ENCODE measurements at regions not wholly inside any gene's neighbourhood (a gene's known extent, or its start where the extent isn't known, plus 50 kb on each side); places are given as distances from the start of the nearest gene placed in this dataset.
A peak's percentile ranks its signal among the peaks of the same experiment; 100 is the strongest.

DNA sequence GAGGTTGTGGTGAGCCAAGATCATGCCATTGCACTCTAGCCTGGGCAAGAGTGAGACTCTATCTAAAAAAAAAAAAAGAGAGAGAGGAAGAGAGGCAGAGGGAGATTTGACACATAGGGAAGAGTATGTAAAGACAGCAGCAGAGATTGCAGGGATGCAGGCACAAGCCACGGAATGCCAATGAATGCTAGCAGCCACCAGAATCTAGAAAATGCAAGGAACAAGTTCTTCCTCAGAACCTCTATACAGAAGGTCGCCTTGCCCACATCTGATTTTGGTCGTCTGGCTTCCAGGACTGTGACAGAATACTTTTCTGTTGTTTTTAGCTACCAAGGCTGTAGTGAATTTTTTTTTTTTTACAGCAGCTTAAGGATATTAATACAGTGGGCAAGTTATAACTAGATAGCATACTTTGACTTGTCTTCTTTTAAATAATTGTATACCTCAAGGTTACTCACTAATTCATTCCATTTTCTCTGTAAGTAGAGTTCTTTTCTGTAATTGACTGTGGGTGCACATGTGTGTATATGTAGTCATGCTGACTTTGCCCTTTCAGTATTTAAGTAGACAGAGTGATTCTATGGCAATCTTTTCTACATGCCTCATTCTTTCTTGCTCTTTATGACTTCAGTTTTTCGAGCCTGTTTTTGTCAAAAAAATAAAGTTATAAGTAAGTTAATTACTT is 402.2 kb downstream of the GJA1 start:
- DNase-seq: no peak

DNA sequence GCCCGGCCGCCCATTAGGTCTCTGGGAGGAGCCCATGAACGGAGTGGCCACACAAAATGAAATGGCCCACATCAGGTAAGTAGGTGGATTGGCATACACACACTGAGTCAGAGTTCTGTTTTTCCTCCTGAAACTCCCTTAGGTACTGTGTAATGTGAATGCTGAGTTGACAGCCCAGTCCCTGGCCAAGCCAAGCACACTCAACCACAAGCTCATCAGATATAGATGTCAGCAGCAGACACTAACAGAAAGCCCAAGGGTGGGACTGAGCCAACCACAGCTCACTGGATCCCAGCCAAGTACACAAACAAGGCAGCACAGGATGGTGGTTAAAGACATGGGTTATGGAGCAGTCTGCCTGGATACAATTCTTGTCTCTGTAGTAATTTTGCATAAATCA is 403.4 kb downstream of the GJA1 start:
- no peak for DNase-seq

DNA sequence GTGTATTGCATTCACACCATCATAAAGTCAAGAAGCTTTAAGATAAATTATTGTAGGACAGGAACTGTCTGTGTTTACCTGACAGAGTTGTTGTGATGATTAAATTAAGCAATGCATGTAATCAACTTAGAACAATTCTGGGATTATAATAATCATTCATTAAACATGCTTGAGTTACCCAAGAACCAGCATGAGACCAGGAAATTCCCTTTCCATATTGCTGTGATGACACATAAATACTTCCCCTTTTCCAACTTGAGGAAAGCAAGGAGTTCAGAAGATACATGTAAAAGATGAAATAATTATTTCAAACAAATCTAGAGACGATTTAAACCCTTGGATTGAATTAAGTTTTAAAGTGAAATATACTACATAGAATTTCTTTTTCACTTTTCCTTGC is 404.4 kb downstream of the GJA1 start:
- DNase-seq: peak; percentile 49

DNA sequence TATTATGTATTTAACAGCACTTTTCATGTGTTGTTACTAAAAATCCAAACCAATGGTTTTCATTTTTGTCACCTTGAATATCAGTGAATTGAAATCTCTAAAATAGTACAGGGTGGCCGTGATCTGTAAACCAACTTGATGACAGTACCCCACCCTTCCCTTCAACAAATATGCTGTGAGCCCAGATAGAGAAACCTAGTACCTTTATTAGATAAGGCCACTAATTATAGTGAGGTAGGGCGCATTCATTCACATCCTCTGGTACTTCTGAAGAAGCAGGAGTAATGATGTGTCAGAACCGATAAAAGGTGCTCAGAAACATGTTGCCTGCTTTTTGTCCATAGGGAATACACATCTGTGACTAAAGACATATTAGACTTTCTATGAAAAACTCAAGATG is 409.5 kb downstream of the GJA1 start:
- no peak for DNase-seq

DNA sequence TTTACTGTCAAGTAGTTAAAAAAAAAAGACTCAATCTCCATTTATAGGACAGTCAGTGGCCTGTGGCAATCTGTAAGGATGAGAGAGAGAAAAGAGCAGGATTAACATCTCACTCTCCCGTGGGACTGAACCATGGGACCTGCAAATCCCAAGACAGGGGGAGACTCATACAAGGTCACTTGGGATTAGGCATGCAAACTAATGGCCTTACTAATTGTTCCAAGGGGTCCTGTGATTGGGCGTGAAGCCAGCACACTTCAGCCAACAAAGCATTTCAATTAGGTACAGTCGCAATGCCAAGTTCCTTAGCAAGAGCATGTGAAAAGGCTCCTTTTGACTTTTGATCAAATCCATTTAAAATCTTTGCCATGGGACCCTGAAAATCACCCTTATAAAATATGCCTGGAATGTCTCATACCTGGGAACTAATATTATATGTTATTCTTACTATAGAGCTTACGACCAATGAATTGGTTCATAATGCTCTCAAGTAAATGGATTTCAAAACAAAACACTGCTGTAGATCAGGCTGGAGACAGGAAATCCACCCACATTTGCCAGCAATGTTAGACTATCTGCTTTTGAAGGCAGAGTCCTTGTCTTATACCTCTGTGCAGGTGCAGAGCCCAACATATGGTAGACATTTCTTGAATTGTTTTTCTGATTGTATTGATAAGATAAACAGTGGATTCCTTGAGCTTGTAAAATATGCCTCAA is 412.5 kb downstream of the GJA1 start:
- DNase-seq: no peak

DNA sequence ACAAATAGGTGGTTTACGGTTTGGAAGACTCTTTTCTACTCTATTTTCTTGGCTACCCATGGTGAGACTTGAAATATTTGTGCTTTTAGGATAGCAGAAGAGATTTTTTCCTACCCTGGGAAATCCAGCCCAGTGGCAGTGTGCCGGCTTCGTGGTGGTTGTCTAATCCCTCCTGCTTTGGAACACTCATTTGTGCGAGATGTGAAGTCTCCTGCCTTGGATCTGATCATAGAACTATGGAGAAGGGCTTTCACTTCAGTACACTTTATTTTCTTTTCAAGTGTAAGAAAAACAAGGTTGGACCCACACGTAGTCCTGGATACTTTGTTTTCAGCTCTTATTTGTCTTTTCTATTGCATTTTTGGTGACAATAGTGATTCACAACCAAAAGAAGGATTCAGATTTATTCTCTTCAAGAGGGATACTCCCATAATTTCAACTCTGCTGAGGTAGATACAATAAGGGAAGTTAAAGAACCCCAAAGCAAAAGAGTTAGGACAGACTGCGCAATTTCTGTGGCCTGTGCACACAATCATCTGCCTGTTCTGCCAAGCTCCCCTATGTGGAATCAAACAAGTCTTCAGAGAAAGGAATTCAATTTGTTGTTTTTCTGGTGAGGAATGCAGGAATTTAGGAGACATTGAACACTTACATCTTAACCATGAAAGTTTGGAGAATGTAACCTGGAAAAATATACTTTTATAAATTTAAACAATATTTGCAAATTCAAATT is 413.2 kb downstream of the GJA1 start:
- no peak for DNase-seq

DNA sequence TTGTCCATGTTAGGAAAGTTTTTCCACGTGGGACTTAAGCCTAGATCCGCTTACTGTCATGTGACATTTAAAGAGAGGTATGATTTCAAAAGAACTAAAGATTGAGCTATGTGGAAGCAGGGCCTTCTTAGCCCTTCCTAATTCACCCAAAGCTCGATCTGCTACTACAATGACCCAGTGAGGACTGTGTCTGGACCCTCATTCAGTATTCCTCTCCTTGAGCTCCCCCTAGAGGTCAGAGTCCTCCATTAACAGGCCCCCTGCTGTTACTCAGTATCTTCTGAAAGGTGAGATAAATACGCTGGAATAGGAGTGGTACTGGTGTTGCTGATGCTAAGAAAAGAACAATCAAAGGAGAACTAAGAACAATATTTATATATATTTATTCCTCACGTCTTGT is 414.0 kb downstream of the GJA1 start:
- DNase-seq: peak; percentile 64

DNA sequence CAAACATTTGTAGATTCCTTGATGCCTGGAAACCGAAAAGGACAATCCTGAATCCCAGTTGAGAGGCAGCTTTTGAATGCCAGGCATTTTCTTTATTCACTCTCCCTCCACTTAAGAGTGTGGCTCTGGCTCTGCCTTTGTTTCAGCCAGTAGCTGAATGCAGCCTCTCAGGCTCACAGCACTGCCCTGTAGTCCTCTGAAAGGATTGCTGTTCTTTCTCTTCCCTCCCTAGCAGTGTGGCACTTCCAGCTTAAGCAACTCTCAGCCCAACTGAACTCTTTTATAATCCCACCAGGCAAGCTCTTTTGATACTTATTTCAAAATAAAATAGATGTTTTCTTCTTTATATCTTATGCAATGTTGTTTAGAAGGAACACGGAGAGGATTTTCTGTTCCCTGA is 415.6 kb downstream of the GJA1 start:
- DNase-seq: no peak

DNA sequence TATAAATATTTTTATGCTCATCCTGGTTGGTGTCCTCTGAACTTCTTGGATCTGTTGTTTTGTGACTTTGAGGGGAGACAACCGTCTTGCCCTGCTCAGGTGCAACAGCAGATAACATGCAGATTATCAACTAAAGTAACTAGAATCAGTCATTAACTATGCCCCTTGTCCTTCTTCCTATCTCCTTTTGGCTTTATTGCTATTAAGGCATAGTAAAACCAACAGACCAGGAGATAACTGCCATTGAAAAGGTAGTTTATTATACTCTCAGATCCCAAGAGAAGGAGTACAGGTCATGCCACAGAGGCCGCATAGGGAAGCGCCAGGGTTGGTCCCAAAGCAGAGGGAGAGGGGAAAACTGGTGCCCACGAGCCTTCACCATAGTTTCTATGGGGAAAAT is 418.2 kb downstream of the GJA1 start:
- no peak for DNase-seq

DNA sequence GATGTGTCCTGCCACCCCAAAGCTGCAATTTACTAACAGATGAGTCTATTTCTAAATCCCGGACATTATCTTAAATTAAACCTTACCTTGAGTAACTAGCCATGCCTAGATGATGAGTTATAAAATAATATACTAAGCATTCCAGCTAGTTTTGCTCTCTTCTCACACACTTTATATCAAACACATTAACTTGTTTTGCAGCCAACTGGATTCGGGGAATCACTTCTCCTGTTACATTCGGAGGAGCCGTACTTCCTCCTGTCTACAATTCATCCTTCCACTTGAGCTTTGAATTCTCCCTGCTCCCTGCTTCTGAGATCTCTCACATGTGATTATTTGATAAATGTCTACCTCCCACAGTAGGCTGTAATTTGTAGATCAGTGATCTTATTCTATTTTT is 420.1 kb downstream of the GJA1 start:
- DNase-seq: no peak

DNA sequence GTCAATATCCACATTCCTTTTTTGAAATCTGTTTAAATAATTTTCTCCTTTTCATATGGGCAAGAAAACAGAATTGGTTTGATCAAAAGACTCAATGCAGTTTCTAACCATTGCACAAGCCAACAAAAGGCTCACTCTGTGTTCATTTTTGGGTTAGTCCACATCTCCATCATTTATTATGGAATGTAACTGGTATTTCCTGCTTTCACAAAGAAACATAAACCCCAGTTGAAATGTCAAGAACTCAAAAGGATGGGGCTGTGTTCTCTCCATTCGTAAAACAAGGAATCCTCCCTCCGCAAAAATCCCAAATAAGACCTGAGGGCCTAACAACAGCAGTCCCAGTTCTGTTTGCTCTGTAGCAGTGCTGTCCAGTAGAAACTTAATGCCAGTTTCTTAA is 420.9 kb downstream of the GJA1 start:
- DNase-seq: no peak

DNA sequence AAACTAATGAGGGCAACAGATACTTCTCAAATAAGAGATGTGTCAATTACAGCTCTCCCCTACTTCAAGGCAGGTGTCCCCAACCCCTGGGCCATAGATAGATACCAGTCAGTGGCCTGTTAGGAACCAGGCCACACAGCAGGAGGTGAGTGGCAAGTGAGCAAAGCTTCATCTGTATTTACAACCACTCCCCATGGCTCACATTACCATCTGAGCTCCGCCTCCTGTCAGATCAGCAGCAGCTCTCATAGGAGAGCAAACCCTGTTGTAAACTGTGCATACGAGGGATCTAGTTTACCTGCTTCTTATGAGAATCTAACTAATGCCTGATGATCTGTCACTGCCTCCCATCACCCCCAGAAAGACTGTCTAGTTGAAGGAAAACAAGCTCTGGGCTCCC is 422.1 kb downstream of the GJA1 start:
- DNase-seq: no peak

DNA sequence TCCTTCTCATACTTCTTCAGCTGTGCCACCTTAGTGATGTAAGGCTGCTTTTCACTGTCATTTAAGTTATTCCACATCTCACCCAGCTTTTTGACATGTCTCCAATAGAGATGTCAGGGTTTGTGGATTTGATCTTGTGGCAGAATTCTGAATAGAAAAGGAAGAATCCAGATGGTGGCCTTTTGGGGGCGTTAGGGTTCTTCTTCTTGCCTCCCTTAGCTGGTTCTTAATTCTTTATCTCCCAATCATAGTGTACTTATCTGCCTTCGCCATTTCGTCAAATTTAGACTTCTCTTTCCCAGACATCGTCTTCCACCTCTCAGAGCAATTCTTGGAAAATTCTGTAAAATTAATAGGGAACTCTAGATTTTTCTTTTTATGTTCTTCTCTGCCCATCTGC is 422.9 kb downstream of the GJA1 start:
- DNase-seq: no peak

DNA sequence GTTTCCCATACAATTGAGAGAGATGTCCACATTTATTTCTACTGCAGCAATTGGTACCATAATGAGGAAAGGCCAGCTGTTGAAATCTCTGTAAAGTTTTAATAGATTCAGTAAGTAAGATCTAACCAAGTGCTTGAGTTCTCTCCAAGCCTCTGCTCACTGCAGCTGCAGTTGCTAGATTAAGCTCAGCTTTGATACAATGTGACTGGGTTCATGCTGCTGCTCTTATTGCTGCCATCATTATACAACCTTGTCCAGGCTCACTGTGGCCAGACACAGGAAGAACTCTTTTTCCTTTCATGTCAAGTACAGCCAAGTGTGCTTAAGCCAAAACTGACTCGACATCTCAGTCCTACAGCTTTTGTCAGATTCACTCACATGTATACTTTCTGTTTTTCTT is 423.5 kb downstream of the GJA1 start:
- DNase-seq: no peak

DNA sequence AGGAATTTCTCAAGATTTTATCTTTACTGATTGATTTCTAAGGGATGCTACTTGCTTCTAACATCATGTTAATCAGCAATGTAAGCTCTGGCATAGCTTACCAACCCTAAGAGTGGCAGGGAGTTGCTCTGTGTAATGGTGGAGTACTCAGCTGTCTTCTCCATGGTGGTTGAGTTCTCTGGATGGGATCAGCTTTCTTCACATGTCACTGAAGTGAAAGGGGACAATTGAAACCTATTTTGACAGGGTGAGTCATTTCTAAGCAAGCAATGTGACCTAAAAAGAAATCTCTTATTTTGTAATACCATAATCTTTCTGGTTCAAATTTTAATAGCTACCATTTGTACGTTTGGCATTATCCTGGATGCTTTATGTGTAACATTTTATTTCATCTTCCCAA is 430.4 kb downstream of the GJA1 start:
- no peak for DNase-seq

DNA sequence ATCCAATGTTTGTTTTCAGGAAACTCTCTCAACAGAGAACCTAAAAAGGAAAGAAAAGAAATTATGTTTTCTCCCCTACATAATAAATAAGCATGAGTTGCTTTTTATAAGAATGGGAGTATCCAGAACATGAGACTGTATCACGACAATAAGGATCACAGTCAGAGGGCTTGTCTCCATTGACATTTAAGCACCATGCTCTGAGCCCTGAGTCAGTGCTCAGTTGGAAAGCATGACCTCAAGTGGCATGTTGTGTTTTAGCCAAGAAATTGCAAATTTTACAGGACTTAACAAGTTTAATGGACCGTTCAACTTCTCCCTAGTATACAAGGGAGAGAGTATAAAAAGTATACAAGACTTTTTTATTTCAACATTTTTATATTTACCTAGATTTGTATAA is 431.6 kb downstream of the GJA1 start:
- no peak for DNase-seq

DNA sequence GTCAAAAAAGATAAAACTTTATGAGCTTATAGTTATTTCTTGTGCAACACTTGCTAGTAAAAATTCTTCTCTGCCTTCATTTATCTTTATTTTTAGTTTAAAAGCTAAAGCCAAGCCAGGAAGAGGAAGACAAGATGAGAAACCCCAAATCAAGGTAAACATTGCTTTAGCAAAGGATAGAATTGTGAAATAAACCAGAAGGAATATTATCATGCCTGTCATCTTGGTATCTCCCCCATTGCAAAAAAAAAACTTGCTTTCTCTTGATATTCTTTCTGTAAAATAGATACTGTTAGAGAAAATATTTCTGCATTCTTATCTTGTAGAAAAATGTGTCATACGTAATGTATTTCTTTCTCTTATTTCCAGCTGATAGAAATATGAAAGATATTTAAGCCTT is 432.8 kb downstream of the GJA1 start:
- DNase-seq: no peak

DNA sequence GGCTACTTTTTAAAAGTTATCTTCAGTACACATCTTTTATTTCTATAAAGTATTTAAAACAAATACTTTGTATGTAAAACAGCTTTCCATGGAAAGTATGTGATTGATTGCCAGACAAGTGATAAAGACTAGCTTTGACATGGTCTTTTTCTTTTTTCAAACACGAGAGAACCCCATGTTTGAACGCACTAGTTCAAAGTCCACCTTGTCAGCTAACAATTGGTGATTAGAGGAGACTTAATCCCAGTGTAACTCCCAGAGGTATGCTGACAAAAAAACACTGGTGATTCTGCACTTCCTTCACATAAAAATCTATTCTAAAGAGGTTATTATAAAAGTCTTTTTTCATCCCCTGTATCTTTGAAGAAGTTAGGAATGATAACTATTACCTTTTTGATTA is 438.1 kb downstream of the GJA1 start:
- DNase-seq: no peak

DNA sequence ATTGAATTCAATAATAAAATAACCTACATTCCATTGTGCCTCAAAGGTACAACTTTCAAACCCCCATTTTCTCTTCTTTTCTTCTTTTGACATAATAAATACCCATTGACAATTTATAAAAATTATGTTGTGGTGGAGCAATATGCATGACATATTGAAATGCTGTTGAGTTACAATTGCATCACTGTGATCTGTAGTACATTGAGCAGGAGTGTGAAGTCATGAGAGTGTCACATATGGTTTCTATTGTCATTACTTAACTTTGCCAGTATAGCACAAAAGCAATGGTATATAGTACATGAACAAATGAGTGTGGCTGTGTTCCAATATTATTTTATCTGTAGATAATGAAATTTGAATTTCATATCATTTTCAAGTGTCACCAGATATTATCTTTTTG is 441.3 kb downstream of the GJA1 start:
- DNase-seq: no peak

DNA sequence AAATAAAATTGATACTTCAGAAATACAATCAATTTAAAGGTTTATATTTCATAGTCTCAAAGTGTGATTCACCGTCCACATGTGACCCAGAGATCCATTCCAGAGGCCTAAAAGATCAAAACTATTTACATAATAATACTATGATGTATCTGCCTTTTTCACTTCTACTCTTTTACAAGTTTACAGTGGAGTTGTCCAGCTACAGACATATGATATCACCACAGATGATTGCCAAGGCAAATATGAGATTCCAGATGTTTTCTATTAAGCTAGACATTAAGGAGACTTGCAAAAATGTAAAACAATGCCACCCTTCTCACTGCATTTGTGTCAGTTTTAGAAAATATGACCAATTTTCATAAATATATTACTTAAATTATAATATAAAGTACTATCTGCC is 443.7 kb downstream of the GJA1 start:
- DNase-seq: no peak

DNA sequence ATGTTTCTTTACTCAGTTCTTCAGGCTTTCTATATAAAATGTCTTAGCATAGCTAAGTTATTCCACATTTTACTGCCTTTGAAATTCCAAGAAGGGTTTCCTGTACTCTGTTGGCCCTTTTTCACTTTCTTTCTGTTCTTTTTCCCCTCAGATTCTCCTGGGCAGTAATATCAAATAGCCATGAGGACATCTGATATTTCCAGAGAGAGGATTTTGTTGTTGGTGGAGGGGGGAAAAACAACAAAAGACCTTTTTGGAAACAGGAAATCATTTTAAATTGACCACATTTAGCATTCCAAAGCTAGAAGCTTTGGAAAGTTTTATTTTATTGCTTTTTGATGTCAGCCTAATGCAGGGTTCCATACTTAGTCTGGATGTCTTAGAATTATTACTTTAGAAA is 445.4 kb downstream of the GJA1 start:
- DNase-seq: no peak

DNA sequence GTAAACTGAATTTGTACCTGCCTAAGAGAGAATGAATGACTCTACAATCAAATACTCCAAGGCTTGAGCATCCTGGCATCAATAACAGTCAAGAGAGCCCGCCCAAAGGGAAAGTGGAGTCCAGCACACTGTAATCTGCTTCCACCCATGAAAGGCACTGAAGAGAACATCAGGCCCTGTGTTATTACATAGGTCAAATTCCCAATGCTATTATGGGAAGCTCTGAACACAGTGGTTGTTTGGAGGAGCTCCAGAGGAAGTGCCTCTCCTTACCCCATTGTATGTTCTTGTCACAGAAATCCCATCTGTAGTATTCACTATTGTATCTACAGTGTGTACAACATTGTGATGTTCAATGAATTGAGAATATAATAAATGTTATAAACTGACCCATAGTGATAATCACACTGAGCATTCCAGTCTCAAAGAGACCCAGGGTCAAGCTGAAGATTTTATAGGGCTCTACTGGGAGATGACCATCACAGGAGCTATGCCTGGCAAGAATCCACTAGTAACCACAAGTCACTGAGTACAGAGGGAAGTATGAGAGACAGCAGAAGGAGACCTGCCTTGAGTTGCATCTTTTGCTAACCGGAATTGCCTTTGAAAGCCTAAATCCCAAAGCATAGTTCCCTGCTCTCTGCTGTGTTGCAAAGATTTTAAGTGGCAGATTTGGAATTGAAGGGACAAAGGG is 446.7 kb downstream of the GJA1 start:
- DNase-seq: no peak

DNA sequence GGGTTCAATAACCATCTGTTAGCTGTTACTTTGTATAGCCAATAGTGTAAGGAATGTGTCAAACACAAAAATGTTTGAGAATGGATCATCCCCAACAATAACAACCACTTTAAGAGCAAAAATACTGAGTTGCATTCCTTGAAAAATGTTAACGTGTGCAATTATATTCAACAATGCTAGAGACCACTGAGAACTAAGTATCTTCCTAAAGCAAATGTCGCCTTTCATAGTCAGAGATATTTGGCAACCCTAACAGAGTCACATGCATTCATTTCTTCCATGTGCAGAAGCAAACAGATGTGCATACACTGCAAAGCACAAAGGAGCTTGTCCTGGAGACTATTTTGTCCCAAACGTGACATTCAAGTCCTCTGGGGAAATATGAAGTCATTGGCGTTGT is 448.6 kb downstream of the GJA1 start:
- no peak for DNase-seq

DNA sequence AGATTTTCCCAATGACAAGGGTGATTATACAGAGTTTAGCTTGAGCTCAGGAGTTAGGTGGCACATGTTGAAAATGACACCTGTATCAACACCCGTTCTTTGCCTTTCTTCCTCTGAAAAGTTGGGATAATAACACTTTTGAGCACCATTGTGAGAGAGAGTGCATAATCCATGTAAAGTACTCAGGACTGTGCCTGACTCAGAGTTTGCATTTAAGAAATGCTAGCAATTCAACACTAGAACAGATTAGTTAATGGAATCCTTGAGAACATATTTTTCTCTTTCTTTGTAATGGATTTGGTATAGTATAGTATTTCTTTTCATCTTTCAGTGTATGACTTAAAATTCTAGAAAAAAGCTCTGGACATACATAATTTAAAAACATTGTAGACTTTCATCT is 449.2 kb downstream of the GJA1 start:
- no peak for DNase-seq

All from suppressor macrophage treated with lipopolysaccharide for 4 hours (primary cell).